HTR-8/SVneo (cell line): ENCODE measurements at regions not wholly inside any gene's neighbourhood (a gene's known extent, or its start where the extent isn't known, plus 50 kb on each side); places are given as distances from the start of the nearest gene placed in this dataset.
"Not testable (repeated sequence)": the region's sequence is repeated elsewhere in the genome, so short reads cannot be mapped to it uniquely, and the experiment has no call there.

ENCODE experiments used
- DNase-seq: peaks from one replicate; pipeline ENCODE4 v3.0.0; 2011; ENCODE audit warnings: low spot score, mixed read lengths; ENCODE audit not compliant: insufficient read length
- FAIRE-seq: peaks from 2 replicates; lab custom pipeline; 2011; peaks lifted over from hg19 to GRCh38; lab: Jason Lieb, UNC

DNA sequence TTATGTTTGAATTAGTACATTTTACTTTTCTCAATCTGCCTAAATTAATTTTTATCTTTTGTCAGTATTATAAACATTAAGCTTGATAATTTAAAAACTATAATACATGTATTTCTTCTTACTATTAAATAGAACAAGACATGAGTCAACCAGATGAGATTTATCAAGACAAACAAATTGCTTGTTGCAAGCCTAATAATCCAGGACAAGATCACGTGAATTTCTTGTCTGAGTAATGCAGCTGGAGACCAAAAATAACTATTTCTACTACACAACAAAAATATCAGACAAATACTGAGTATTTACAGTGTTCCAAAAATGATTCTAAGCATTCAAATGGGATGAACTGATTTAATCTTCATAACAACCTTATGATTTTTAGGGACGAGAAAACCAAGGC lies 339.1 kb upstream of the PRR16 start:
- no peak for FAIRE-seq
- no peak for DNase-seq

DNA sequence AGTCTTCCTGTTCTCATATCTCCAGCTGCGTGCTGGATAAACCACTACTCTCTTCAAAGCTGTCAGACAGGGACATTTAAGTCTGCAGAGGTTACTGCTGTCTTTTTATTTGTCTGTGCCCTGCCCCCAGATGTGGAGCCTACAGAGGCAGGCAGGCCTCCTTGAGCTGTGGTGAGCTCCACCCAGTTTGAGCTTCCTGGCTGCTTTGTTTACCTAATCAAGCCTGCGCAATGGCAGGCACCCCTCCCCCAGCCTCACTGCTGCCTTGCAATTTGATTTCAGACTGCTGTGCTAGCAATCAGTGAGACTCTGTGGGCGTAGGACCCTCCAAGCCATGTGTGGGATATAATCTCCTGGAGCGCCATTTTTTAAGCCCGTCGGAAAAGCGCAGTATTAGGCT lies 331.8 kb upstream of the PRR16 start:
- not testable (repeated sequence) for FAIRE-seq, DNase-seq

DNA sequence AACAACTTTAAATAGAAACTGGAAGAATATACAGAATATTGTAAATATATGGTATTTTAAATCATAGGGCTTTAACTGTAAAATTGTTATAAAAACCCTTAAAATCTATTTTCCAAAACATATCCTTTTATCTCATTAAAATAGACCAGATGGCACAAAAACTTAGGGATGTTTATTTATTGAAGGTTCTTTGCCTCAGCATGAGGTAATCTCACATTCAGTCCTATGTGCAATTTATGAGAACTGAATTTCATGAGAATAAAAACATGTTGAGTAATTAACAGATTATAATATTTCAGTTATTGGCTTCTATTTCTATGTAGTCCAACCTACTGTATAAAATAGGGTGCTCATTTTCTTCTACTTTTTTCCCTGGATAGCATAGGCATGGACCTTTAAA lies 329.2 kb upstream of the PRR16 start:
- DNase-seq (no peak), FAIRE-seq (no peak)

DNA sequence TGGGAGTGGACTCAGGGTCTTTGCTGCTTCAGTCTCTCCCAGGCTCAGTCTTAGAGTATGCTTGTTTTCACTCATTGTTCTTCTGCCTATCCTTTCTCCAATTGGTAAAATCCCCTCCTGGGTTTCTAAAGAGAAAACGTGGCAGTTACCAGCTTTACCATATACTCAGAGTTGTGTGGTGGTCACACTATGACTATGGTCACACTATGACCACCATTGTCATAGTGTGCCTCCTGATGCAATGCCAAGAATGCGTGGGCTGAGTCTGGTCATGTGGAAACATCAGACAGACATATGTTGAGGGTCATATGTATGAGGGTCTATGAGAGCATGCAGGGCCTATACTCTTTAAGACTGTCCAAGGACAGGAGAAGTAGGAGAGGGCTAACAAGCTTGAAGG lies 326.5 kb upstream of the PRR16 start:
- FAIRE-seq (no peak), DNase-seq (no peak)

DNA sequence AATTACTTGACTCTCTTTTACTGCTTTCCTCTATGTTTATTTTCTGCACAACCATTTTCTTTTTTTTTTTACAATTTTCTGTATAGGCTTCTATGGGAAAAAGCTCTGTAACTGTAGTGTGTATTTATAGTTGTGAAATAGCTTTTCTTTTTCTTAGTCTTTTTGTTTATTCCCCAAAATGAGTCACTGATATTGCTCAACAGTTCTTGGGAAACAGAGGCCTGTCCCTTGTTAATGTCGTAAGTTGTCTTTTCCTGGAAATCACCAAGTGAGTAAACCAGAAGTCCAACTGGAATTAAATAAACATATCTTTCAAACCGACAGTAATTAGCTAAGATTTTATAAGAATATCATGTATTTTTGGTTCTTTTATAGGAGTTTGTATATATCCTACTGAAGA lies 325.1 kb upstream of the PRR16 start:
- DNase-seq (peak; percentile 55), FAIRE-seq (no peak)

DNA sequence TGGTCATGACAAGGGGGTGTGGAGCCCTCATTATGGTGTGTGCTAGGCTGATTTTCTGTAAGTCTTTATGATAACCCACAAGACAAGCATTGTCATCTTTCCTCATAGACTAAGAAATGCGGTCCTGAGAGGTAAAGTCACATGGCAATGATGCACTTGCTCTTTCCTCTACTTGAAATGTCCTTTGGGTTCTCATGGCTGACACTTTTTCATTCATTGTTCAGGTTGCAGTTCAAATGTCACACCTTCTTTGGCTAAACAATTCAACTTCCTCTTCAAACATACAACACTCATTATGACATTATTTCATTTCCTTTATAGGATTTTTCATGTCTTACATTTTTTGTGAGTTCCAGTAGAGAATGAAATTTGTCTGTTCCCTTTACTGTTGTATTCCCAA lies 323.6 kb upstream of the PRR16 start:
- no peak for FAIRE-seq
- no peak for DNase-seq

DNA sequence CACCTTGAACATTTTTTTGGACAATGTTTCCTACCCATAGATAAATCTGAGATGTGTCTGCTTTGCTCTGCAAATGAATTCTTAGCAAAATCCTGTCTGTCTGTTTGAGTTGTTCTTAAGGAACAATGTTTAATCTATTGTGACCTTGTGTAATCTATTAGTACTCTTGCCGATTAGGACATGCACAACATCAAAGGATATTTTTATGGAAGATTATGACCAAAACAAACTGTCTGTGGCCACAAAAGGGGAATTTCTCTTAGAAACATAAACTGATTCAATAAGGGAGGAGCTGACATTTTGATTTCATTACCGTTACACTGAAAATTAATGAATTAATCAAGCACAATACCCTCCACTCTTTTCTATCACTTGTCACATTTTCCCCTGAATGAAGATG lies 323.0 kb upstream of the PRR16 start:
- DNase-seq (no peak), FAIRE-seq (no peak)

DNA sequence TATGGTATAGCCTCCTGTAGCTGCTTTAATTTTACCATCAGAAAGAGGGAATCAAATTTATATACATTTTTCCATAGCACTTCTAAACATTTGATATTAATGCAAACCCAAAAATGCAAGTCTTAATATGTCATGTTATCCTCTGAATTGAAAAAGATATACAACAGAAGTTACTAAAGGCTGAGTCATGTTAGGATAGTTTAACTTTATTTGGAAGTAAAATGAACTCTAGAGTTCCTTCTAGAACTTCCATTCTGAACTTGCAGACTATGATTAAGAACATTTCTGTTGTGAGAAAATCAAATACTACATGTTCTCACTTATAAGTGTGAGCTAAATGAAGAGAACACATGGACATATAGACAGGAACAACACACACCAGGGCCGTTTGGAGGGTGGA lies 317.3 kb upstream of the PRR16 start:
- no peak for FAIRE-seq
- no peak for DNase-seq

DNA sequence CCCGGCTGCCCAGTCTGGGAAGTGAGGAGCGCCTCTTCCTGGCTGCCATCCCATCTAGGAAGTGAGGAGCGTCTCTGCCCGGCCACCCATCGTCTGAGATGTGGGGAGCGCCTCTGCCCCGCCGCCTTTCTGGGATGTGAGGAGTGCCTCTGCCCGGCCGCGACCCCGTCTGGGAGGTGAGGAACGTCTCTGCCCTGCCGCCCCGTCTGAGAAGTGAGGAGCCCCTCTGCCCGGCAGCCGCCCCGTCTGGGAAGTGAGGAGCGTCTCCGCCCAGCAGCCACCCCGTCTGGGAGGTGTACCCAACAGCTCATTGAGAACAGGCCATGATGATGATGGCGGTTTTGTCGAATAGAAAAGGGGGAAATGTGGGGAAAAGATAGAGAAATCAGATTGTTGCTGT lies 316.2 kb upstream of the PRR16 start:
- FAIRE-seq, DNase-seq: not testable (repeated sequence)

DNA sequence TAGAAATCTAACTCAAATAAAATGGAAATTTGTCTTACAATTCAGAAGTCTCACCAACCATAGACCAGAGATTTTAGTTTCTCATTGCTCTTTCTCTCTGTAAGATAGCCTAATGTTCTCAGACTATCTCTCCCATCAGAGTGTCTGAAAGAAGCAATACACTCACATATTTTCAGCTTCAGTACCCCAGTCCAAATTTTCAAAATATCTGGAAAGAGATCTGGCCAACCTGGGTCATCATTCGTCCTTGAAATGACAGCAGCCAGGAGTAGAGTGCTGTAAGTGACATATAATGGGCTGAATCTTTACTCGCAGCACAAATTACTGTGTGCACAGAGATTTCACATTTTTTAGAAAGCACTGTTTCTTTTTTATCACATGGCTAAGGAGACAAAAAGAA lies 313.3 kb upstream of the PRR16 start:
- FAIRE-seq, result no peak

DNA sequence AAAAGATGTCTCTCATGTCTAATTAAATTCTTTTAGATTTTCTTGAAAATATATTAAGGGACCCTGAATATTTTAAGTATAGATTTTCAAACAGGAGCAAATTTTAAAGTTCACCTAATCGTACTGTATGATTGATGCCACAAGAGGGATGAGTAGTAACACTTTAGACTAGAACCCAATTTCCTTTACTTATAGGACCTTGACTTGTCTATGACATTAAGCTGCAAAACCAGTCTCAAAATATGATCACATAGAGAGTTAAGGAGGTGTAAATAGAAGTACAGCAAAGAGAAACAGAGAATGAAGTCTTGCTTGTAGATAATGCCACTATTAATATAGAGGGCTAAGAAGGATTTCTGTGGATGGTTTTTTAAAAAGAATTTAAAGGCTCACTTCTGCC lies 312.9 kb upstream of the PRR16 start:
- DNase-seq (no peak), FAIRE-seq (no peak)

More for the DNA sequence above, 313.3 kb upstream of the PRR16 start:
- DNase-seq, result no peak

DNA sequence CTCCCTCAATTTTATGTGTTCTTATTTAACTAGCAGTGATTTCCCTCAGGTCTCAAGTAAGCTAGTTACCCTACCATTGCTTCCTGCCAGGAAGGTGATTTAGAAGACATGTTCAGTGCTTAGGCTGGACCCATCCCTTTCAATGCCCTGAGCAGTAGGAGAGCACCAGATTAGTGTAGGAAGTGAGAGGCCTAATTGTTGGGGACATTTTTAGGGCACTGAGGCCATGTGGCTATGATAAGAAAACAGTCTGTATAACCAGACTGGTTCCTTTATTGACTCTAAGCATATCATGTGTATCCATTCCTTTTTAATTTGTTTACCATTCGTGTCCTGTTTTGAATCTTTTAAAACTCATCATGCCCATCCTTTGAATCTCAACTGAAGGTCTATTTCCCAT lies 312.3 kb upstream of the PRR16 start:
- DNase-seq (no peak), FAIRE-seq (no peak)

DNA sequence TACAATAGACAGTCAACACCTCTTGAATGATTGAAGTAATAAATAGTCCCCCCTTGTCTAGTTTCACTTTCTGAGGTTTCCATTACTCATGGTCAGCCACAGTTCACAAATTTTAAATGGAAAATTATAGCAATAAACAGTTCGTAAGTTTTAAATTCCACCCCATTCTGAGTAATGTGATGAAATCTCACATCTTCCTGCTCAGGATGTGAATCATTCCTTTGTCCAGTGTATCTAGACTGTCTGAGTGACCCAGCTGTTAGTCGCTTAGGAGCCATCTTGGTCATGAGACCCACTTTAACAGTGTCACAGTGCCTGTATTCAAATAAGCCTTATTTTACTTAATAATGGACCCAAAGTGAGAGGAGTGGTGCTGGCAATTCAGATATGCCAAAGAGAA lies 311.6 kb upstream of the PRR16 start:
- FAIRE-seq, result no peak
- peak; percentile 17 for DNase-seq

DNA sequence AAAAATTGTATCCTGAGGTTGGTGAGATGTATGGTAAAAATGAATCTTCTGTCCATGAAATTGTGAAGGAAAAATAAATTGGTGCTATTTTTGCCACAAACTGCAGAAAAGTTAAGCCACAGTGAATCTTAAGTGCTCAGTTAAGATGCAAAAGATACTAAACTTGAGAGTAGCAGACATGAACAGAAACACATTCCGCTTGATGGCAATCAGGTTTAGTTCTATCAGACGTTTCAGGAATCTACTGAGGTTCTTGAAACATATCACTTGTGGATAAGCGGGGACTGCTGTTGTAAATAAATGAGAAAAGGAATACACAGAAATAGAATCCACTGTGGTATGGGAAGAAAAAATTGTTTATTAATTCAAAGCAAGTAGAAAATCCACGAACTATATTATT lies 311.2 kb upstream of the PRR16 start:
- no peak for FAIRE-seq
- DNase-seq, result no peak

DNA sequence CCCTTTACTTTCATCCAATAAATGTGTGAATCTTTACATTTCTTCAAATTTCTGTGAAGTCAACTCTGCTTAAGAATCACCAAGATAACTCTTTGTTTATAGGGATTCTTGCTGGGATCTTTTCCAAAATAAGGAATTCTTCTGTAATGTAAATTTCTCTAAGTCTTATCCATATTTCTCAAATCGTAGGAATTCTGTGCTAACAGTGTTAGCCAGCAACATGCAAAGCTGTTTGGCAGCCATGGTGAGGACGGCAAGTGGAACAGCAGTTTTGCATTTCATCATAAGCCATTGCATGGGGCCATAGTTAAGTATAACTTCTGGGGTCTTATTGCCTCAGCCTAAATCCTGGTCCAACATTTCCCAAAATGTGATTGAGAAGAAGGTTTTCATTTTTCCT lies 310.5 kb upstream of the PRR16 start:
- FAIRE-seq (no peak), DNase-seq (no peak)

DNA sequence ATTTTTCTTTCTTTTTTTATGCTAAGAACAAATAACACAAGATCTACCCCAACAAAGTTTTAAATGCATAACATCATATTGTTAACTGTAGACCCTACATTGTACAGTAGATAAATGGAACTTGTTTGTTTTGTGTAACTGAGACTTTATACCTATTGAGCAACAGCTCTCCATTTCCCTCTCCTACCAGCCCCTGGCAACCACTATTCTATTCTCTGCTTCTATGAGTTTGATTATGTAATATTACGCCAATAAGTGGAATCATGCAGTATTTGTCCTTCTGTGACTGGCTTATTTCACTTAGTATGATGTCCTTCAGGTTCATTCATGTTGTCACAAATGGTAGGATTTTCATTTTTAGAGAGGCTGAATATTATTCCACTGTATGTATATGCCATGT lies 308.2 kb upstream of the PRR16 start:
- DNase-seq, result no peak
- no peak for FAIRE-seq

DNA sequence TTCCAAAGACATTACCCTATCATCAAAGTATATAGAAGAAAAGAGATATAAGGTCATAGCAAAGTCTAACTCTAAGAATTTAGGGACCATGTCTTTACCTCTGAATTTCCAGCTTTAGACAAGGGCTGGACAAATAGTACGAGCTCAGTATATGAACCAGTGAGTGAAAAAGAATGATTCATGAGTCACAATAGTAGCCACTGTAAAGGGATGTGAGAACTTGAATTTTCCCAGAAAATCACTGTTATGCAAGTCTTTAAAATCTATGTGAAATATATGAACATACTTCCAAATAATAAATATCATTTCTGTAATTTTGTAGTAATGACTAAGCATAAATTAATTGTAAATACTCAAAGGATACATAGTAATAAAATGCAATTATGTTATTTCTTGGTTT lies 305.9 kb upstream of the PRR16 start:
- no peak for FAIRE-seq
- DNase-seq, result no peak

DNA sequence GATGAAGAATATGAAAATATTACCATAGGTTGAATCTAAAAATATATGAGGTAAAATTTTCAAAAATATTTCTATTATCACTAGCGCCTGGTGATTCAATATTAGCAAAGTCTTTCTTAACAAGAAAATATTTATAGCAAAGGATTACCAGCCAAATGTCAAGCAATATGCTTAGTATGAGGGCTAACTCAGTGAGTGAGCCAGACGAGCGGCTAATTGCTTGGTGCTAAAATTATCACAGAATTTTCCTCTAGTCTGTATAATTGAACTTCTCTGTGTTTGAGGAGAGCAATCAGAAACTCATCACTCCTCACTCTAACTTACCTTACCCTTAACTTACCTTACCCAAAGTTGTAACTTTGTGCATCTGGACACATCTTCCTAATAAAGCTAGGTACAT lies 304.9 kb upstream of the PRR16 start:
- DNase-seq (no peak), FAIRE-seq (no peak)

DNA sequence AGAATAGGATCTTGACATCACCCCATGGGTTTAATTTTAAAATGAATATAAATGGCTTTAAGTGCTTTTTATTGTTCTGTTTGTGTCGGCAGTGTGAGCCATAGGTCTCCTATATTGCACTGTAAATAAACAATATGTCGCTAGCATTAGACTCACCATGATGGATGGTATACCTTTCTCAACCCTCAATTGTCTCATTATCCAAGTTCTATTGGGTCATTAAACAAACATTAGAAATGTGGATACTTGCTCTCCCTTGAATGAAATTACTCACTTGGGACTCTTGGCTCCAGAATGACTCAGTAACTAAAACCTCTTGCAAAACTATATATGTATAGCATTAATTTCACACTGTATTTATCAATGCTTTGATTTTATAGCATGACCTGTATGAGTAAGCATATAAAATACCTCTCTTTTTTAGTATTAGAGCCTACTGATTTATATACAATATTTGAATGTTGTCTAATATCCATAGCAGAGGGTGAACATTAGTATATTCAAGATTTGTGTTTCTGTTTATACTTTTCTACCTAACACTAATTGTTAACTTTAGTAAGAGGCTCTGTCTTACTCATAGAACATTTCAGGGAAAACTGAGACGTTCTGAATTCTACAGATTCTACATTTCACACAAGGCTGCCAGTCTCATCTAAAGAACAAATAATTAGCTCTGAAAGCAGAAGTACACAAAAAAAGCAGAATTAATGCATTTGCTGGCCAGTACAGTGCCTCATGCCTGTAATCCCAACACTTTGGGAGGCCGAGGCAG lies 303.8 kb upstream of the PRR16 start:
- FAIRE-seq (no peak), DNase-seq (no peak)

DNA sequence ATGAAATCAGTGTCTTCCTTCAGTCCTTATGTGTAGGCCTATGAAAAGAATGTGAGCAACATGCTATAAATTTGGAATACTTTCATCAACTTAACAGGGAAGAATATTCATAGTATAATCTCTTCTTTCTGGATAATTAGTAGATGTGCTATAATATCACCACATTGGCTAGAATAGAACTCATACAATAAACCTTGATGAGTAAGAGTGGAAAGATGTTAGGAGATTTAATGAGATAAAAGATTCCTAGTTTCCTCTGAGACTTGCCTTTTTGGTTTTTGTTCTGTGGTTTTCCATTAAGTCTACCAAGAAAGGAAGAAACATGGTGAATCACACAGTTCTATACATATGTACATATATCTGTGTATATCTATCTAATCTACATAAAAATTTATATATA lies 301.8 kb upstream of the PRR16 start:
- DNase-seq (no peak), FAIRE-seq (no peak)

DNA sequence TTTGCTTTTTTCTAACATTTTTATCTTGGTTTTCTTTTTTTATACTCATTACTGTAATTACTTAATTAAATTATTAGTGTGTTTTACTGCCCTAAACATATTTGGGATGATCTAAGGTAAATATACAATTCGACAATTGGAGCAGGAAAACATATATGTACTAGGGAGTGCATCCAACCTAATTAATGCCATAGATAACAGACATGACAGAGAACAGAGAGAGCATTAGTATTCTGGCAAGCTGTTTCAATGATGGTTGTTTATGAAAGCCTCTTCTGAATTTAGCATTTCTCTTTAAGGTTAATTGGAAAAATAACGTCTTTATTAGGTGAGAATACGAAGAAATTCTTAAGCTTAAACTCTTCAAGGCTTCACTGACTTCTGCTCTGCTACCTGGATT lies 300.1 kb upstream of the PRR16 start:
- no peak for DNase-seq
- no peak for FAIRE-seq

DNA sequence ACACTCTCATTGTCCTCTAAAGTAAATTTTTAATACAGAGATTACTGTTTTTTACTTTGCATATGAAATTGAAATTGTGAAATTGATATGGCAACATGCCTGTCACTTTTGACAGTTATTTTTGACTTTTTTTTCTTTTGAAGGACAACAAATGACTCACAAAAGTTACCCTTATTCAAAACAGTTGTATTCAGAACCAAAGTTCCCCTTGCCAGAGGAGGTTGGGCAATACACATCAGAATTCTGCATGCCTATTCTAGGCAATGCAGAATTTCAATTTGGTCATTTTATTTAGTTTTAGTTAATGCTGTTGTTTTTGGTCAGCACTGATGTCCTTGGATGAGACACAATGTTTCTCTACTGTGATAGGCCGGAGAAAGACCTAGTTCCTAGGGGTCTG lies 299.1 kb upstream of the PRR16 start:
- FAIRE-seq, result no peak

DNA sequence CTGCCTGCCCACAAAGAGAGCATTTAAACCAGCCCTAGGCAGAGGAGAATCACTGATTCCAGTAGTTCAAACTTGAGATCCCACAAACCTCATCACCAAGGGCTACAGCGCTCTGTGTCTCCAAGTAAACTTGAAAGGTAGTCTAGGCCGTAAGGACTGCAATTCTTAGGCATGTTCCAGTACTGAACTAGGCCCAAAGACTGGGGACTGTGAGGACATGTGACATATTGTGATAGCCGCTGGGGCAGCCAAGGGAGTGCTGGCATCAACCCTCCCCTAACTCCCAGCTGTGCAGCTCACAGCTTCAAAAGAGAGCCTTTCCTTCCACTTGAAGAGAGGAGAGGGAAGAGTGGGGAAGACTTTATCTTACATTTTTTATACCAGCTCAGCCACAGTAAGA lies 291.0 kb upstream of the PRR16 start:
- no peak for FAIRE-seq
- DNase-seq, result no peak

More for the DNA sequence above, 299.1 kb upstream of the PRR16 start:
- DNase-seq, result no peak
